Fibroblast of lung (primary cell): ENCODE measurements at regions not wholly inside any gene's neighbourhood (a gene's known extent, or its start where the extent isn't known, plus 50 kb on each side); places are given as distances from the start of the nearest gene placed in this dataset.

Experiments
- DNase-seq, 2 donors: peaks; one replicate each; pipeline versions ENCODE4 v3.0.0 to v3.0.0-alpha.2; 2010; ENCODE audit warnings: low read depth in 2 of 2
- H2AFZ ChIP-seq: 2 replicates; pipeline ENCODE4 v1.5.1; 2012; ENCODE audit warnings: low read length, control low read depth, inconsistent platforms
- H3K27ac ChIP-seq: 2 replicates; pipeline ENCODE4 v1.5.1; 2011; ENCODE audit warnings: low read length, control low read depth; ENCODE audit not compliant: insufficient read depth
- H3K27me3 ChIP-seq: 2 replicates; pipeline ENCODE4 v1.5.1; 2011; ENCODE audit warnings: mild to moderate bottlenecking, low read length; ENCODE audit not compliant: control insufficient read depth, insufficient read depth
- H3K36me3 ChIP-seq: 2 replicates; pipeline ENCODE4 v1.5.1; 2011; ENCODE audit warnings: low read length; ENCODE audit not compliant: control insufficient read depth, insufficient read depth
- H3K4me1 ChIP-seq: 2 replicates; pipeline ENCODE4 v1.5.1; 2011; ENCODE audit warnings: low read length; ENCODE audit not compliant: control insufficient read depth, insufficient read depth; ENCODE audit errors: extremely low read depth
- H3K4me2 ChIP-seq: 2 replicates; pipeline ENCODE4 v1.5.1; 2011; ENCODE audit warnings: low read length, control low read depth; ENCODE audit not compliant: insufficient read depth; ENCODE audit errors: extremely low read depth
- H3K4me3 ChIP-seq, 4 experiments: fragments of 200-600 bp in 1 of 4; sonication (generic) in 1 of 4; replicated peaks in 1 of 4; 2 replicates each; pipeline ENCODE4 v1.5.1; 2011 to 2016; ENCODE audit warnings: low read length in 4 of 4, low read depth in 3 of 4, mild to moderate bottlenecking in 3 of 4, control low read depth in 2 of 4, inconsistent platforms in 1 of 4, mixed read lengths in 1 of 4; ENCODE audit not compliant: insufficient read depth in 1 of 4; ENCODE audit errors: control extremely low read depth in 1 of 4
- H3K79me2 ChIP-seq: 2 replicates; pipeline ENCODE4 v1.5.1; 2012; ENCODE audit warnings: mild to moderate bottlenecking, low read length, inconsistent platforms; ENCODE audit not compliant: control insufficient read depth, insufficient read depth
- H3K9ac ChIP-seq: 2 replicates; pipeline ENCODE4 v1.5.1; 2011; ENCODE audit warnings: mild to moderate bottlenecking, low read length, control low read depth; ENCODE audit not compliant: insufficient read depth
- H3K9me3 ChIP-seq: 2 replicates; pipeline ENCODE4 v1.5.1; 2012; ENCODE audit warnings: low read depth, low read length; ENCODE audit not compliant: control insufficient read depth, insufficient read depth
- H4K20me1 ChIP-seq: 2 replicates; pipeline ENCODE4 v1.5.1; 2011; ENCODE audit warnings: low read length; ENCODE audit not compliant: control insufficient read depth, insufficient read depth; ENCODE audit errors: extremely low read depth
- CTCF ChIP-seq, 2 donors: IDR thresholded peaks in 1 of 2; conservative IDR thresholded peaks in 1 of 2; 1 replicate in 1 of 2; 2 replicates in 1 of 2; pipeline ENCODE4 v1.5.1; 2011 to 2012; ENCODE audit warnings: low read length in 2 of 2, control low read depth in 1 of 2, inconsistent platforms in 1 of 2, low read depth in 1 of 2, mild to moderate bottlenecking in 1 of 2
- EZH2 ChIP-seq: IDR thresholded peaks from 2 replicates; pipeline ENCODE4 v1.5.1; 2012; ENCODE audit warnings: low read length, control low read depth, mild to moderate bottlenecking; ENCODE audit errors: missing control alignments

- no peak overlapping the region for H3K9ac ChIP-seq
- no peak overlapping the region for H3K27ac ChIP-seq
- TF ChIP-seq EZH2 = no peak
- TF ChIP-seq CTCF (conservative IDR thresholded peaks at IDR 0.05 in 1 of 2, IDR thresholded peaks at IDR 0.05 in 1 of 2; ENCODE audit: low read depth in 1 of 2, low read length in 2 of 2) = no peak
These were observed 812.9 kb downstream of the PDHA2 start for GRCh38 chr4:96652821-96653220.

GRCh38 chr4:96654045-96654444 lies 814.2 kb downstream of the PDHA2 start:
- Histone ChIP-seq H3K27me3 (no peaks in the 10 kb centered on the region), H3K27ac (no peak overlapping the region), H3K36me3 (no peaks in the 10 kb centered on the region), H3K79me2 (no peaks in the 10 kb centered on the region), H4K20me1 (no peaks in the 10 kb centered on the region), H3K9ac (no peak overlapping the region), H3K4me1 (no peaks in the 10 kb centered on the region), H3K4me3 (no peak overlapping the region), H2AFZ (no peak overlapping the region), H3K4me2 (no peak overlapping the region), H3K9me3 (no peaks in the 10 kb centered on the region)
- DNase-seq = no peak
- TF ChIP-seq EZH2 (no peak), CTCF (conservative IDR thresholded peaks at IDR 0.05 in 1 of 2, IDR thresholded peaks at IDR 0.05 in 1 of 2; ENCODE audit: low read depth in 1 of 2, low read length in 2 of 2) (no peak)

More at GRCh38 chr4:96652821-96653220, 812.9 kb downstream of the PDHA2 start:
- Histone ChIP-seq H3K36me3 (no peaks in the 10 kb centered on the region), H2AFZ (no peak overlapping the region), H3K4me1 (no peaks in the 10 kb centered on the region), H3K9me3 (no peaks in the 10 kb centered on the region), H3K4me2 (no peak overlapping the region), H3K79me2 (no peaks in the 10 kb centered on the region), H4K20me1 (no peaks in the 10 kb centered on the region), H3K27me3 (no peaks in the 10 kb centered on the region), H3K4me3 (no peak overlapping the region)
- no peak for DNase-seq

GRCh38 chr4:96670381-96670780 lies 830.5 kb downstream of the PDHA2 start:
- Histone ChIP-seq H3K4me2 (no peak overlapping the region), H3K79me2 (no peaks in the 10 kb centered on the region), H3K27me3 (no peaks in the 10 kb centered on the region), H2AFZ (no peak overlapping the region), H3K4me3 (no peak overlapping the region), H3K9me3 (no peaks in the 10 kb centered on the region), H3K9ac (no peak overlapping the region), H3K4me1 (no peaks in the 10 kb centered on the region), H3K36me3 (no peaks in the 10 kb centered on the region), H3K27ac (no peak overlapping the region), H4K20me1 (no peaks in the 10 kb centered on the region)
- no peak for DNase-seq
- TF ChIP-seq CTCF (conservative IDR thresholded peaks at IDR 0.05 in 1 of 2, IDR thresholded peaks at IDR 0.05 in 1 of 2; ENCODE audit: low read depth in 1 of 2, low read length in 2 of 2) = no peak
- TF ChIP-seq EZH2 = no peak
